Stimulated activated naive CD8-positive, alpha-beta T cell treated with anti-CD3 and anti-CD28 coated beads, Interleukin-15, amount 100 ng/mL, for 72 hours (primary cell): ENCODE measurements at regions not wholly inside any gene's neighbourhood (a gene's known extent, or its start where the extent isn't known, plus 50 kb on each side); places are given as distances from the start of the nearest gene placed in this dataset.

Experiments
- ATAC-seq: fragments of 150-1000 bp; cut with Tn5 transposase; 2 replicates; pipeline ENCODE4 v1.10.0; 2021; ENCODE audit warnings: mild to moderate bottlenecking, moderate library complexity
- DNase-seq, 2 donors: peaks; one replicate each; pipeline ENCODE4 v3.0.0; 2021 to 2022
- H3K27ac Mint-ChIP-seq, 2 donors: one replicate each; pipeline ENCODE4 v1.8.0; 2022; ENCODE audit warnings: mild to moderate bottlenecking in 2 of 2, mixed read lengths in 2 of 2, moderate library complexity in 2 of 2
- H3K27me3 Mint-ChIP-seq: one replicate; pipeline ENCODE4 v1.8.0; 2022; ENCODE audit warnings: mixed read lengths
- H3K4me1 Mint-ChIP-seq: one replicate; pipeline ENCODE4 v1.8.0; 2022; ENCODE audit warnings: mild to moderate bottlenecking, mixed read lengths
- H3K4me3 Mint-ChIP-seq, 2 donors: one replicate each; pipeline ENCODE4 v1.8.0; 2022; ENCODE audit warnings: mild to moderate bottlenecking in 2 of 2, mixed read lengths in 2 of 2, moderate library complexity in 1 of 2
- H3K9me3 Mint-ChIP-seq, 2 donors: one replicate each; pipeline ENCODE4 v1.8.0; 2022; ENCODE audit warnings: mixed read lengths in 2 of 2

GRCh38 chr2:211126256-211126655 is 569.9 kb downstream of the CPS1 start:
- H3K27ac Mint-ChIP-seq: no peak overlapping the region
- no peak for ATAC-seq

DNA sequence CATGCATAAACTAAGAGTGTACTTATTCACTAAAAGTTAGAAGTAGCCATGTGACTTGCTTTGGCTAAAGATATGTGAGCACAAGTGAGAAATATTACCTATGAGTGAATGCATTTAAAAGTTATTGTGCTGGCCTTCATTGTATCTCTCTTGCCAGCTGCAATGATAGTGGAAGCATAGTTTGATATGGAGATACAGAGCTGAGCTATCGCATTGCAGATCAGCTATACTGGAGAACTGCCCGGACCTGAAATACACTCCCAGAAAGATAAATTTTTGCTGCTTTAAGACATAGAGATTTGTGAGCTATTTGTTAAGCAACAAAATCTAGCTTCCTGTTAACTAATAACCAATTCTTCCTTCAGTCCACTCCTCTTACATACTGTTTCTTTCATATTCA is 571.1 kb downstream of the CPS1 start:
- no peaks in the 10 kb centered on the region for H3K27me3 Mint-ChIP-seq

More at GRCh38 chr2:211126256-211126655, 569.9 kb downstream of the CPS1 start:
- Mint-ChIP-seq H3K27me3 (no peaks in the 10 kb centered on the region), H3K9me3 (no peaks in the 10 kb centered on the region), H3K4me1 (no peaks in the 10 kb centered on the region), H3K4me3 (no peak overlapping the region)
- DNase-seq: no peak

DNA sequence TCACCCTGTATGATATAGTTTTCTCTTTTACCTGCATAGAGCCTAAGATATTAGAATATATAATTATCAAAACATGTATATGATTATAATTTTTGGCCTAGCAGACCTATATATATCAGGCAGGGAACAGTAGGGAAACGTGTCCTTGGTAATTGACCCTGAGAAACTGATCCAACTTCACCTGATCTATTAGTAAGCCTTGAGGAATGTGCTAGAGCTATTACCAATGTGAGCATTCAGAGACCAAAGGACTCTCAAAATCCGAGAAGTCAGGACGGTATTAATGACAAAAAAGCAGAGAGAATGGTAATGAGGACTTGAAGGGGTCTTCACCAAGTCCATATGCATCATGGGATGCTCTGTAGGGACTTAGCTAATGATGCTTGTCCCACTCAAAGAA is 571.9 kb downstream of the CPS1 start:
- no peaks in the 10 kb centered on the region for H3K27me3 Mint-ChIP-seq
- H3K27ac Mint-ChIP-seq: no peak overlapping the region
- H3K9me3 Mint-ChIP-seq: no peaks in the 10 kb centered on the region
- H3K4me1 Mint-ChIP-seq: no peaks in the 10 kb centered on the region
- no peak overlapping the region for H3K4me3 Mint-ChIP-seq
- DNase-seq (no peak), ATAC-seq (no peak)

More for the DNA sequence above, 571.1 kb downstream of the CPS1 start:
- DNase-seq (no peak), ATAC-seq (no peak)
- H3K4me1 Mint-ChIP-seq: no peaks in the 10 kb centered on the region
- no peak overlapping the region for H3K27ac Mint-ChIP-seq
- no peak overlapping the region for H3K4me3 Mint-ChIP-seq
- H3K9me3 Mint-ChIP-seq: no peaks in the 10 kb centered on the region

GRCh38 chr2:211129798-211130197 is 573.4 kb downstream of the CPS1 start:
- DNase-seq: no peak
- Mint-ChIP-seq H3K4me3 (no peak overlapping the region), H3K4me1 (no peaks in the 10 kb centered on the region), H3K27me3 (no peaks in the 10 kb centered on the region), H3K9me3 (no peaks in the 10 kb centered on the region), H3K27ac (no peak overlapping the region)
- no peak for ATAC-seq

DNA sequence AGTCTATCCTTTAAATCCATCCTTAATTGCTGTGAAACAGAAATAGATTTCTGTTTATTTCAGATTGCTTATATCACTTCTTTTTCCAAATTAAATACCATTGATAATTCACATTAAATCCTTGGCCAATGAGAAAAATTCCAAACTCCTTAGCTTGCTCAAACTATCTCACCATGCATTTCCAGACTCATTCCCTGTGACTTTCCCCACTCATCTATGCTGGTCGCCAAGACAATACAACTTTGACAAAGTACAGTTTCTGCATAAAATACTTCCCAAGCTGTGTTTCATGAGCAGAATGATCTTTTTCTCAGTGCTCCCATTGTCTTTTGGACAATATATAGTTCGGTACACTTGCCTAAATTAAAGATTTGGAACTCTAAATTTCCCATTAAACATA is 575.6 kb downstream of the CPS1 start:
- H3K4me1 Mint-ChIP-seq: no peaks in the 10 kb centered on the region
- peaks cover 5 to 7% of the 10 kb centered on the region in 2 donors for H3K9me3 Mint-ChIP-seq
- H3K27me3 Mint-ChIP-seq: no peaks in the 10 kb centered on the region
- no peak overlapping the region for H3K27ac Mint-ChIP-seq
- DNase-seq (no peak), ATAC-seq (no peak)
- no peak overlapping the region for H3K4me3 Mint-ChIP-seq

- Mint-ChIP-seq H3K4me3 (no peak overlapping the region), H3K9me3 (peaks cover 5 to 7% of the 10 kb centered on the region in 2 donors), H3K27ac (no peak overlapping the region), H3K27me3 (no peaks in the 10 kb centered on the region), H3K4me1 (no peaks in the 10 kb centered on the region)
- DNase-seq (no peak), ATAC-seq (no peak)
Observed at GRCh38 chr2:211132573-211132972, 576.2 kb downstream of the CPS1 start.

GRCh38 chr2:211133766-211134165 is 577.4 kb downstream of the CPS1 start:
- no peak for ATAC-seq
- Mint-ChIP-seq H3K27me3 (no peaks in the 10 kb centered on the region), H3K9me3 (peaks cover 5 to 16% of the 10 kb centered on the region in 2 donors), H3K4me3 (no peak overlapping the region), H3K4me1 (no peaks in the 10 kb centered on the region), H3K27ac (no peak overlapping the region)
- no peak for DNase-seq

DNA sequence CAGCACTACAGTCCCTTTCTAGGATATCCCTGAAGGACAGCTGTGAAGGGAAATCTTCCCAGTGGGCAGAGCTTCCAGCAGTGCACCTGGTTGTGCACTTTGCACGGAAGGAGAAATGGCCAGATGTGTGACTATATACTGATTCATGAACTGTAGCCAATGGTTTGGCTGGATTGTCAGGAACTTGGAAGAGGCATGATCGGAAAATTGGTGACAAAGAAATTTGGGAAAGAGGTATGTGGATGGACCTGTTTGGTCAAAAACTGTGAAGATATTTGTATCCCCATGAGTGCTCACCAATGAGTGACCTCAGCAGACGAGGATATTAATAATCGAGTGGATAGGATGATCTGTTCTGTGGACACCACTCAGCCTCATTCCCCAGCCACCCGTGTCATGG is 582.2 kb downstream of the CPS1 start:
- DNase-seq (no peak), ATAC-seq (no peak)
- Mint-ChIP-seq H3K27ac (no peak overlapping the region), H3K4me3 (no peak overlapping the region), H3K27me3 (no peaks in the 10 kb centered on the region), H3K4me1 (no peaks in the 10 kb centered on the region), H3K9me3 (peaks cover 10 to 16% of the 10 kb centered on the region in 2 donors)

- peaks cover 6 to 15% of the 10 kb centered on the region in 2 donors for H3K9me3 Mint-ChIP-seq
- no peak for DNase-seq
- no peaks in the 10 kb centered on the region for H3K4me1 Mint-ChIP-seq
Observed at GRCh38 chr2:211141646-211142045, 585.2 kb downstream of the CPS1 start.

DNA sequence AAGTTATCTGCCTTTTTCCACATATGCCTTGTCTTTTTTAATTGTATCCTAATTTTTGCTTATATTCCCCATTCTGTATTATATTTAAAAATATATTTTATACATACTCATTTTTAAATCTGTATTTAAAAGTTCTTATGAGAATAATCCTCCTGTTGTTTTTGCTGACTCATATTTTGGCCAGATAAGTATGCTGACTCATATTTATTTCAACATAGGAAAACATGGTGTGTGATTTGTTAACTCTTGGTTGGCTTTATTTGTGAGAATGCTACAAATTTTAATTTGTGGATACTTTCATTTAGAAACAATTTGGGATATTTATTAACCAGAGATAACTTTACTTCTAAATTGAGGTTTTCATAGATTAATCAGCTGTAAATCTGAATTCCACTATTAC is 587.7 kb downstream of the CPS1 start:
- ATAC-seq (no peak), DNase-seq (no peak)
- Mint-ChIP-seq H3K27ac (no peak overlapping the region), H3K9me3 (peaks cover 6% of the 10 kb centered on the region in 2 donors), H3K4me1 (no peaks in the 10 kb centered on the region), H3K4me3 (no peak overlapping the region), H3K27me3 (no peaks in the 10 kb centered on the region)

More at GRCh38 chr2:211141646-211142045, 585.2 kb downstream of the CPS1 start:
- no peak for ATAC-seq
- Mint-ChIP-seq H3K4me3 (no peak overlapping the region), H3K27ac (no peak overlapping the region), H3K27me3 (no peaks in the 10 kb centered on the region)

GRCh38 chr2:211144974-211145665 is 588.7 kb downstream of the CPS1 start:
- Mint-ChIP-seq H3K4me1 (no peaks in the 10 kb centered on the region), H3K9me3 (peaks cover 6% of the 10 kb centered on the region in 2 donors)

DNA sequence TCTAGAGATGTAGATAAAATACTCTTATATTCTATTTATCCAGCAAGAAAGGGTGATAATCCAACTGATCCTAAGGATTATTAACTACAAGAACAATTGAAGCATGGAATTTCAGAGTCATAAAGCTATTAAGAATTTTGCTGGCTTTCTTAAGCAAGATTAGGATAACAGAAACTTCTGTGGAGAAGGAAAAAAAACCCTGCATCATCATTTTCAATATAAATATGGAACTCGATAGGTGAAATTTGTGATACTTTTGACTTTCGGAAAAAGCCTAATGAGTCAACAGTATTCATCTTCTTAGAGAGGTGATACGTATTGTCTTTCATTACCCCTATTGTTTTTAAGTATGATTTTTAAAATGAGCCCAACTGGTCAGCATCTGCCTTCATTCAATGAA is 593.3 kb downstream of the CPS1 start:
- Mint-ChIP-seq H3K9me3 (peaks cover 0 to 3% of the 10 kb centered on the region in 2 donors), H3K4me3 (no peak overlapping the region), H3K27me3 (no peaks in the 10 kb centered on the region), H3K27ac (no peak overlapping the region), H3K4me1 (no peaks in the 10 kb centered on the region)
- DNase-seq: no peak
- ATAC-seq: no peak

More at GRCh38 chr2:211144974-211145665, 588.7 kb downstream of the CPS1 start:
- Mint-ChIP-seq H3K27ac (no peak overlapping the region), H3K4me3 (no peak overlapping the region), H3K27me3 (no peaks in the 10 kb centered on the region)
- ATAC-seq (no peak), DNase-seq (no peak)

DNA sequence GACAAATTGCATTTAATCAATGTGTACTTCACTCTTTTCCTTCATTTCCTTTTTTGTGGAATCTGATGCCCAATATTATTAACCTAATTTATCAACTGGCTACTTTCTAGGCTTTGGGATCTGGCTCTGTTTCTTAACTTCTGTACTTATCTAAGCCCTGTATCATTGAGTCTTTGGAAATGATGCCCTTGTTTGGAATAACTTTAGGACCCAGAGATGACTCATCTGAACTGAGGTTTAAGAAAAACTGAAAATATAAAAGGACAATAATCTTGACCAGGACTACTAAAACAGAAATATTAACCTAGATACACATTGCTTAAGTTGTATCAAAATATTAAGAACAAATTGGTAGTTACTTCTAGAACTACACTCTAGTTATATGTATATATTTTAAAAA is 600.8 kb downstream of the CPS1 start:
- no peak for DNase-seq
- Mint-ChIP-seq H3K27me3 (no peaks in the 10 kb centered on the region), H3K9me3 (no peaks in the 10 kb centered on the region), H3K4me1 (no peaks in the 10 kb centered on the region), H3K27ac (no peak overlapping the region), H3K4me3 (no peak overlapping the region)
- ATAC-seq: no peak

GRCh38 chr2:211157856-211158463 is 601.6 kb downstream of the CPS1 start:
- Mint-ChIP-seq H3K4me3 (no peak overlapping the region), H3K9me3 (no peaks in the 10 kb centered on the region), H3K4me1 (no peaks in the 10 kb centered on the region), H3K27me3 (no peaks in the 10 kb centered on the region), H3K27ac (no peak overlapping the region)
- ATAC-seq (peak; percentile 78), DNase-seq (peak; percentile 48 to 55)

DNA sequence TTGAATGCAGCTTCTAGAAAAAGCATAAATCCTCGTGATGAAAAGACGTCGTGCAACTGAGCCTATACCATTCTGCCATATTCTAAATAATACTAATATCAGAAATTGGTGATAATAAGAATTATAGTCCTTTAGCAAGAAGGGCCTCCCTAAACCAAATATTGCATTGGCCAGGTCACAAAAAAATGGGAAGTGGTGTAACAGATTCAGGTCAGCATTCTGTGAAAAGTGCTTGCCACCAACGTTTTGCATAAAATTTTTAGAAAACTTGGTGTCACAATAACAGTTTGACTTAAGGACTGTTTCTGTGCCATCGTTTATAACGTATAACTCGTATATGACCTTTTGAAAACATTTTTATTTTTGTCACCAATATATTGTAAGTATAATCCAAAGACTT is 603.6 kb downstream of the CPS1 start:
- Mint-ChIP-seq H3K4me3 (no peak overlapping the region), H3K9me3 (no peaks in the 10 kb centered on the region), H3K27me3 (no peaks in the 10 kb centered on the region), H3K27ac (no peak overlapping the region), H3K4me1 (no peaks in the 10 kb centered on the region)
- DNase-seq (no peak), ATAC-seq (no peak)

DNA sequence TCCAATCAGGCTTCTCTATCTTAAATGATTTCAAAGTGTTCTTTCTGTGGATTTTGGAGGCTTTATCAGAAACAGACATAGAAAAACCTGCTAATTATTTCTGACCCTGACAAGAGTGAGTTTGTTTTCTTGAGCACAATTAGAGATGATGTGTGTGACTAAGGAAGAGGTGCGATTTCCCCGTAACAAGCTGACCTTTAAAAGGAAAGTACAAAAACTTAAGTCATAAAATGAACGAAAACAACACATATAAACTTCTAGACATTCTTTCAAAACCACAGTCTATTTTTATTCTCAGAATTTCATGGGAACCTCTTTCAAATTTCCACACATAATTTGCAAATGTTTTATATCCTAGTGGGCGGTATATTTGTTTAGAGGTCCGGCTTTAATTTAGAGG is 604.8 kb downstream of the CPS1 start:
- Mint-ChIP-seq H3K4me1 (no peaks in the 10 kb centered on the region), H3K27me3 (no peaks in the 10 kb centered on the region), H3K27ac (no peak overlapping the region), H3K9me3 (no peaks in the 10 kb centered on the region), H3K4me3 (no peak overlapping the region)
- no peak for DNase-seq
- no peak for ATAC-seq

DNA sequence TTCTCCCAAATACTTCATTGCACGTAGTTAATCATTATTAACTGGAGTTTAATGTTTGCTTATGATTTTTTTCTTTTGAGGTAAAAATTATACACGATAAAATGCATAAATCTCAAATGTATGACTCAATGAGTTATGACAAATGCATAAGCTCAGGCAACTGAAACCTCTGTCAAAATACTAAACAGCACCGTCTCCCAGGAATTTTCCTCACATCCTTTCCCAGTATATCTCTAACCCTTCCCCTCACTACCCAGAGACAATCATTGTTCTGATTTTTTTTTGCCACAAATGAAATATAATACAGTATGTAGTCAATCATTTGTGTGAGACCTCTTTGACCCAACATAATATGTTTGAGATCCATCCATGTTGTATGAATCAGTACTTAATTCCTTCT is 606.5 kb downstream of the CPS1 start:
- H3K4me1 Mint-ChIP-seq: no peaks in the 10 kb centered on the region

More for the DNA sequence above, 606.5 kb downstream of the CPS1 start:
- Mint-ChIP-seq H3K27ac (no peak overlapping the region), H3K9me3 (no peaks in the 10 kb centered on the region), H3K4me3 (no peak overlapping the region), H3K27me3 (no peaks in the 10 kb centered on the region)
- no peak for DNase-seq
- no peak for ATAC-seq
